H1 (cell line): ENCODE measurements at regions not wholly inside any gene's neighbourhood (a gene's known extent, or its start where the extent isn't known, plus 50 kb on each side); places are given as distances from the start of the nearest gene placed in this dataset.

Experiments used
- CTCF ChIA-PET: fragments of 300-600 bp; sonication (Branson Sonifier 250); formaldehyde crosslinking; loops from one replicate; lab custom pipeline; 2021; ENCODE audit not compliant: partially characterized antibody; lab: Charles Lee
- POLR2A ChIA-PET: fragments of 300-600 bp; sonication (Branson Sonifier 250); formaldehyde crosslinking; loops from one replicate; lab custom pipeline; 2021; ENCODE audit warnings: inconsistent platforms; ENCODE audit not compliant: partially characterized antibody; lab: Charles Lee
- DNase-seq, 2 experiments: peaks; one replicate each; pipeline versions ENCODE4 v3.0.0 to v3.0.0-alpha.2; 2010 to 2022; ENCODE audit warnings: low spot score in 2 of 2, low read depth in 1 of 2, mixed read lengths in 1 of 2
- FAIRE-seq: peaks from 2 replicates; lab custom pipeline; 2011; peaks lifted over from hg19 to GRCh38; lab: Jason Lieb, UNC
- H2AFZ ChIP-seq: 2 replicates; pipeline ENCODE4 v1.8.1; 2012; ENCODE audit warnings: low read length, inconsistent platforms
- H2AK5ac ChIP-seq: 2 replicates; pipeline ENCODE4 v1.6.1; 2013; ENCODE audit warnings: low read depth, low read length
- H2BK120ac ChIP-seq: replicated peaks from 2 replicates; pipeline ENCODE3; 2013; ENCODE audit warnings: low read depth, low read length, inconsistent platforms
- H2BK12ac ChIP-seq: 2 replicates; pipeline ENCODE4 v1.6.1; 2013; ENCODE audit warnings: low read depth, low read length
- H2BK15ac ChIP-seq: 2 replicates; pipeline ENCODE4 v1.6.1; 2013; ENCODE audit warnings: low read length
- H2BK20ac ChIP-seq: 2 replicates; pipeline ENCODE4 v1.6.1; 2013; ENCODE audit warnings: low read length
- H2BK5ac ChIP-seq: 2 replicates; pipeline ENCODE4 v1.6.1; 2013; ENCODE audit warnings: low read depth, low read length
- H3K14ac ChIP-seq: 2 replicates; pipeline ENCODE4 v1.6.1; 2013; ENCODE audit warnings: inconsistent platforms; ENCODE audit not compliant: insufficient read length
- H3K18ac ChIP-seq: 2 replicates; pipeline ENCODE4 v1.6.1; 2013; ENCODE audit warnings: low read length; ENCODE audit errors: extremely low read depth
- H3K23ac ChIP-seq: 2 replicates; pipeline ENCODE4 v1.6.1; 2013; ENCODE audit warnings: inconsistent platforms; ENCODE audit not compliant: insufficient read length
- H3K23me2 ChIP-seq: 2 replicates; pipeline ENCODE4 v1.6.1; 2013; ENCODE audit warnings: low read depth, low read length
- H3K27ac ChIP-seq: 2 replicates; pipeline ENCODE4 v1.6.1; 2011; ENCODE audit warnings: low read depth, low read length, inconsistent platforms
- H3K27me3 ChIP-seq, 4 experiments: replicated peaks in 1 of 4; 1 replicate in 1 of 4; 2 replicates in 3 of 4; pipeline versions ENCODE4 v1.6.1 to v1.8.1; 2011 to 2013; ENCODE audit warnings: low read length in 3 of 4, mild to moderate bottlenecking in 3 of 4, inconsistent platforms in 2 of 4, mixed read lengths in 2 of 4, moderate library complexity in 1 of 4; ENCODE audit not compliant: control insufficient read depth in 3 of 4, insufficient read depth in 3 of 4; ENCODE audit errors: extremely low read depth in 1 of 4
- H3K36me3 ChIP-seq, 4 experiments: 2 replicates each; pipeline versions ENCODE4 v1.6.1 to v1.8.1; 2011 to 2013; ENCODE audit warnings: mild to moderate bottlenecking in 4 of 4, low read length in 3 of 4, moderate library complexity in 2 of 4, control low read depth in 1 of 4, inconsistent platforms in 1 of 4; ENCODE audit not compliant: insufficient read depth in 4 of 4, control insufficient read depth in 2 of 4
- H3K4ac ChIP-seq: replicated peaks from 2 replicates; pipeline ENCODE3; 2013; ENCODE audit warnings: low read length, low read depth, mixed read lengths, inconsistent platforms; ENCODE audit not compliant: insufficient read length
- H3K4me1 ChIP-seq, 4 experiments: replicated peaks in 1 of 4; 1 replicate in 1 of 4; 2 replicates in 3 of 4; pipeline versions ENCODE4 v1.6.1 to v1.8.1; 2011 to 2013; ENCODE audit warnings: low read length in 3 of 4, inconsistent platforms in 2 of 4, mixed read lengths in 1 of 4; ENCODE audit not compliant: insufficient read depth in 4 of 4, control insufficient read depth in 3 of 4
- H3K4me2 ChIP-seq, 2 experiments: 2 replicates each; pipeline versions ENCODE4 v1.6.1 to v1.8.1; 2011 to 2013; ENCODE audit warnings: low read depth in 2 of 2, low read length in 2 of 2, control low read depth in 1 of 2, inconsistent platforms in 1 of 2, mild to moderate bottlenecking in 1 of 2; ENCODE audit not compliant: insufficient read depth in 1 of 2
- H3K4me3 ChIP-seq, 4 experiments: fragments of 200-600, 300-600 bp in 1 of 4; sonication (generic), shearing (Covaris generic), sonication (Bioruptor Twin) in 1 of 4; 2 replicates each; pipeline versions ENCODE4 v1.5.1 to v1.8.1; 2011 to 2016; ENCODE audit warnings: low read length in 4 of 4, low read depth in 3 of 4, control low read depth in 2 of 4, inconsistent platforms in 2 of 4, mild to moderate bottlenecking in 2 of 4, mixed read lengths in 1 of 4, moderate library complexity in 1 of 4; ENCODE audit not compliant: insufficient read depth in 2 of 4; ENCODE audit errors: extremely low read depth in 1 of 4
- H3K56ac ChIP-seq: replicated peaks from 2 replicates; pipeline ENCODE3; 2013; ENCODE audit warnings: low read depth, mild to moderate bottlenecking, mixed read lengths, low read length, inconsistent platforms; ENCODE audit not compliant: insufficient read length
- H3K79me1 ChIP-seq: 2 replicates; pipeline ENCODE4 v1.6.1; 2013; ENCODE audit warnings: low read depth, low read length, control low read depth
- H3K79me2 ChIP-seq, 2 experiments: 2 replicates each; pipeline versions ENCODE4 v1.6.1 to v1.8.1; 2012 to 2013; ENCODE audit warnings: low read length in 2 of 2, mild to moderate bottlenecking in 2 of 2, inconsistent platforms in 1 of 2; ENCODE audit not compliant: insufficient read depth in 2 of 2, control insufficient read depth in 1 of 2
- H3K9ac ChIP-seq, 4 experiments: replicated peaks in 1 of 4; 1 replicate in 1 of 4; 2 replicates in 3 of 4; pipeline versions ENCODE4 v1.6.1 to v1.8.1; 2011 to 2013; ENCODE audit warnings: low read depth in 3 of 4, low read length in 3 of 4, control low read depth in 2 of 4, mild to moderate bottlenecking in 2 of 4, moderate library complexity in 2 of 4, inconsistent platforms in 1 of 4; ENCODE audit errors: extremely low read depth in 1 of 4
- H3K9me3 ChIP-seq, 2 experiments: 2 replicates each; pipeline versions ENCODE4 v1.6.1 to v1.8.1; 2012 to 2013; ENCODE audit warnings: mild to moderate bottlenecking in 2 of 2, moderate library complexity in 2 of 2, control low read depth in 1 of 2, inconsistent platforms in 1 of 2, low read depth in 1 of 2, low read length in 1 of 2, mixed read lengths in 1 of 2; ENCODE audit not compliant: insufficient read depth in 2 of 2
- H4K20me1 ChIP-seq, 2 experiments: replicated peaks in 1 of 2; 2 replicates each; pipeline versions ENCODE3 to v1.8.1; 2011 to 2013; ENCODE audit warnings: inconsistent platforms in 2 of 2, low read length in 2 of 2, mild to moderate bottlenecking in 1 of 2; ENCODE audit not compliant: insufficient read depth in 2 of 2, control insufficient read depth in 1 of 2
- H4K5ac ChIP-seq: 2 replicates; pipeline ENCODE4 v1.6.1; 2013; ENCODE audit warnings: low read length, low read depth, mixed read lengths, inconsistent platforms; ENCODE audit not compliant: insufficient read length
- H4K8ac ChIP-seq: 2 replicates; pipeline ENCODE4 v1.8.0; 2013; ENCODE audit warnings: mild to moderate bottlenecking, moderate library complexity, low read length, inconsistent platforms; ENCODE audit not compliant: insufficient read depth; ENCODE audit errors: extremely low read depth
- H4K91ac ChIP-seq: replicated peaks from 2 replicates; pipeline ENCODE3; 2013; ENCODE audit warnings: low read length, mixed read lengths, inconsistent platforms; ENCODE audit not compliant: insufficient read length
- EGR1 ChIP-seq: IDR thresholded peaks from 2 replicates; pipeline ENCODE4 v1.6.1; 2011; ENCODE audit warnings: low read depth, low read length, borderline replicate concordance
- GABPA ChIP-seq: IDR thresholded peaks from 2 replicates; pipeline ENCODE4 v1.6.1; 2011; ENCODE audit warnings: mild to moderate bottlenecking, low read length, moderate library complexity, borderline replicate concordance; ENCODE audit not compliant: insufficient read depth
- GTF2F1 ChIP-seq: IDR thresholded peaks from 2 replicates; pipeline ENCODE4 v1.6.1; 2012; ENCODE audit warnings: low read depth, low read length, improper control_type of control experiment, borderline replicate concordance
- KDM1A ChIP-seq: fragments of 200-600, 300-600 bp; sonication (generic); IDR thresholded peaks from 2 replicates; pipeline ENCODE4 v1.7.1; 2016; ENCODE audit warnings: mild to moderate bottlenecking, low read length, borderline replicate concordance
- KDM4A ChIP-seq: IDR thresholded peaks from one replicate; pipeline ENCODE4 v1.7.1; 2012; ENCODE audit warnings: low read depth, mild to moderate bottlenecking, moderate library complexity, low read length, inconsistent platforms; ENCODE audit not compliant: severe bottlenecking
- POLR2A ChIP-seq, 2 experiments: IDR thresholded peaks; 1 replicate in 1 of 2; 2 replicates in 1 of 2; pipeline ENCODE4 v1.6.1; 2011; ENCODE audit warnings: low read depth in 2 of 2, low read length in 2 of 2, mild to moderate bottlenecking in 2 of 2; ENCODE audit errors: control extremely low read depth in 1 of 2
- POU5F1 ChIP-seq: IDR thresholded peaks from 2 replicates; pipeline ENCODE4 v1.6.1; 2011; ENCODE audit warnings: low read depth, mild to moderate bottlenecking, low read length, moderate library complexity
- SIX5 ChIP-seq: IDR thresholded peaks from 2 replicates; pipeline ENCODE4 v1.6.1; 2011; ENCODE audit warnings: mild to moderate bottlenecking, low read depth, low read length
- SP2 ChIP-seq: IDR thresholded peaks from 2 replicates; pipeline ENCODE4 v1.6.1; 2012; ENCODE audit warnings: mild to moderate bottlenecking, low read length, inconsistent platforms
- SP4 ChIP-seq: IDR thresholded peaks from 2 replicates; pipeline ENCODE4 v1.6.1; 2012; ENCODE audit warnings: low read length, inconsistent platforms
- SRF ChIP-seq: IDR thresholded peaks from 2 replicates; pipeline ENCODE4 v1.6.1; 2011; ENCODE audit warnings: mild to moderate bottlenecking, low read depth, low read length, moderate library complexity
- TAF1 ChIP-seq: IDR thresholded peaks from 2 replicates; pipeline ENCODE4 v1.6.1; 2011; ENCODE audit warnings: mild to moderate bottlenecking, low read depth, low read length
- WGBS, 2 experiments: shearing (Covaris generic) in 1 of 2; methylation state at CpG; one replicate each; pipeline versions ENCODE4 v1.1.6 to v1.1.7; 2013 to 2015; ENCODE audit warnings: low lambda C conversion rate in 2 of 2, mixed read lengths in 2 of 2, inconsistent platforms in 1 of 2, low coverage in 1 of 2, missing lambda C conversion rate in 1 of 2; ENCODE audit not compliant: insufficient replicate concordance in 2 of 2, insufficient coverage in 1 of 2, insufficient read length in 1 of 2; ENCODE audit errors: extremely low coverage in 1 of 2, missing lambda C conversion rate in 1 of 2; 5-methylcytosine and 5-hydroxymethylcytosine counted together

- no peak for FAIRE-seq
- H3K36me3 ChIP-seq: no peaks in the 10 kb centered on the region
- no peak overlapping the region for H3K27ac ChIP-seq
- H4K20me1 ChIP-seq: no peaks in the 10 kb centered on the region
- H3K9me3 ChIP-seq: no peaks in the 10 kb centered on the region
- no peak overlapping the region for H2BK5ac ChIP-seq
- H4K91ac ChIP-seq: no peak overlapping the region
- H3K4me1 ChIP-seq: no peaks in the 10 kb centered on the region
- no peak overlapping the region for H2BK120ac ChIP-seq
- ChIA-PET POLR2A (no interaction called here), CTCF (no interaction called here)
- TF ChIP-seq GTF2F1 (no peak), EGR1 (no peak), POU5F1 (no peak), TAF1 (no peak), SIX5 (no peak), SP2 (no peak), KDM1A (no peak), SP4 (no peak), SRF (no peak), KDM4A (no peak), GABPA (no peak), POLR2A (IDR thresholded peaks at IDR 0.05; ENCODE audit: control extremely low read depth in 1 of 2, low read depth in 2 of 2, low read length in 2 of 2) (no peak)
- WGBS, 2 experiments: 94% methylated on average over 1 of the region's 1 CpG; no CpG with 5 or more reads in 1 of the 2 experiments
- no peak overlapping the region for H3K18ac ChIP-seq
- H3K23me2 ChIP-seq: no peaks in the 10 kb centered on the region
- H3K14ac ChIP-seq: no peak overlapping the region
- no peak overlapping the region for H2BK12ac ChIP-seq
- no peak overlapping the region for H3K4me2 ChIP-seq
- no peaks in the 10 kb centered on the region for H3K27me3 ChIP-seq
- H3K79me2 ChIP-seq: no peaks in the 10 kb centered on the region
- H3K4me3 ChIP-seq: no peak overlapping the region
- no peak overlapping the region for H3K9ac ChIP-seq
- DNase-seq: no peak
- no peak overlapping the region for H4K5ac ChIP-seq
- H2BK20ac ChIP-seq: no peak overlapping the region
- no peak overlapping the region for H3K4ac ChIP-seq
- no peak overlapping the region for H2AFZ ChIP-seq
- no peak overlapping the region for H3K23ac ChIP-seq
- H2AK5ac ChIP-seq: no peak overlapping the region
- H2BK15ac ChIP-seq: no peak overlapping the region
- no peak overlapping the region for H3K56ac ChIP-seq
- no peak overlapping the region for H4K8ac ChIP-seq
- no peaks in the 10 kb centered on the region for H3K79me1 ChIP-seq
Observed at GRCh38 chr7:119233015-119233414, 1008.5 kb downstream of the ANKRD7 start.
